ENCODE measurements at regions not wholly inside any gene's neighbourhood (a gene's known extent, or its start where the extent isn't known, plus 50 kb on each side); places are given as distances from the start of the nearest gene placed in this dataset.

GRCh38 chr2:241943961-241944575 lies 74.5 kb downstream of the RTP5 start:
- Histone ChIP-seq H3K9me3 (ENCODE audit: control insufficient read depth in 1 of 2, insufficient read depth in 1 of 2, low read depth in 1 of 2, low read length in 2 of 2) (no peaks in the 10 kb centered on the region), H3K4me1 (ENCODE audit: control insufficient read depth in 1 of 2, insufficient read depth in 2 of 2, low read length in 2 of 2) (no peaks in the 10 kb centered on the region), H3K4me2 (ENCODE audit: low read length) (no peak overlapping the region), H4K20me1 (ENCODE audit: insufficient read depth) (no peaks in the 10 kb centered on the region), H3K27me3 (ENCODE audit: insufficient read depth, low read length) (no peaks in the 10 kb centered on the region), H3K9ac (ENCODE audit: low read length) (no peak overlapping the region), H3K36me3 (ENCODE audit: control insufficient read depth in 1 of 2, insufficient read depth in 2 of 2, low read length in 2 of 2) (no peaks in the 10 kb centered on the region), H3K27ac (ENCODE audit: low read depth, low read length) (no peak overlapping the region), H3K79me2 (ENCODE audit: insufficient read depth, low read length) (no peaks in the 10 kb centered on the region), H3K4me3 (replicated peaks in 1 of 2; ENCODE audit: low read depth in 1 of 2, low read length in 2 of 2) (no peak overlapping the region), H3K9me2 (ENCODE audit: insufficient read depth) (no peaks in the 10 kb centered on the region), H2AFZ (ENCODE audit: low read depth, low read length, poor library complexity, severe bottlenecking) (no peak overlapping the region)
- intact Hi-C loops (cut with micrococcal nuclease) = no loop called here
- CTCF ChIA-PET = interaction anchor here (1.1 kb wide), 1 partner anchor 11 kb away, joined by 3 read pairs; no protein-coding TSS in a partner anchor
- RAD21 ChIA-PET (ENCODE audit: low non-redundant PET in 1 of 2, low total read pairs in 2 of 2, uncharacterized antibody in 2 of 2, unreplicated experiment in 2 of 2) = no interaction called here
- BruUV-seq (replicated peaks) = no TSS peak
- POLR2A ChIA-PET = no interaction called here
- DNase-seq (ENCODE audit: low read depth, low spot score) = no peak
- TF ChIP-seq CTCF (IDR thresholded peaks at IDR 0.05 in 2 of 3, conservative IDR thresholded peaks at IDR 0.05 in 1 of 3; ENCODE audit: borderline replicate concordance in 1 of 3, insufficient read depth in 1 of 3, low read depth in 2 of 3, low read length in 2 of 3) (no peak), ELF1 (IDR thresholded peaks at IDR 0.05; ENCODE audit: borderline replicate concordance, low read depth) (no peak), YY1 (IDR thresholded peaks at IDR 0.05; ENCODE audit: extremely low read depth, insufficient replicate concordance, low read depth, low read length) (no peak), CBX3 (IDR thresholded peaks at IDR 0.05; ENCODE audit: low read depth) (no peak), MAX (IDR thresholded peaks at IDR 0.05) (no peak), SP1 (IDR thresholded peaks at IDR 0.05; ENCODE audit: low read depth) (no peak), EGR1 (IDR thresholded peaks at IDR 0.05; ENCODE audit: low read depth) (no peak), CEBPB (IDR thresholded peaks at IDR 0.05; ENCODE audit: low read depth) (no peak), FOSL1 (IDR thresholded peaks at IDR 0.05; ENCODE audit: low read depth) (no peak), ZFX (IDR thresholded peaks at IDR 0.05) (no peak), SRF (IDR thresholded peaks at IDR 0.05; ENCODE audit: low read depth) (no peak), POLR2A (IDR thresholded peaks at IDR 0.05; ENCODE audit: borderline replicate concordance, extremely low read depth, insufficient read depth, insufficient read length) (no peak), EZH2phosphoT487 (IDR thresholded peaks at IDR 0.05; ENCODE audit: borderline replicate concordance) (no peak), REST (IDR thresholded peaks at IDR 0.05; ENCODE audit: low read depth) (no peak), JUND (IDR thresholded peaks at IDR 0.05) (no peak), ZNF274 (IDR thresholded peaks at IDR 0.05; ENCODE audit: low read depth, low read length) (no peak), ATF3 (IDR thresholded peaks at IDR 0.05) (no peak), EZH2 (IDR thresholded peaks at IDR 0.05) (no peak), TCF7L2 (IDR thresholded peaks at IDR 0.05; ENCODE audit: borderline replicate concordance, extremely low read depth, insufficient read depth, insufficient read length) (no peak), POLR2AphosphoS5 (IDR thresholded peaks at IDR 0.05; ENCODE audit: low read depth, low read length) (no peak)
- ATAC-seq = no peak
